GM18520 (cell line): ENCODE measurements at regions not wholly inside any gene's neighbourhood (a gene's known extent, or its start where the extent isn't known, plus 50 kb on each side); places are given as distances from the start of the nearest gene placed in this dataset.
"Not testable (repeated sequence)": the region's sequence is repeated elsewhere in the genome, so short reads cannot be mapped to it uniquely, and the experiment has no call there.

ENCODE experiments used
- ATAC-seq: cut with Tn5 transposase; IDR thresholded peaks from one replicate; pipeline ENCODE4 v1.9.1; 2021; ENCODE audit not compliant: unreplicated experiment

- no peak for ATAC-seq
Measured at GRCh38 chr1:213702703-213703102, 285.1 kb upstream of the PROX1 start.

GRCh38 chr1:213704941-213705340, 282.8 kb upstream of the PROX1 start:
- ATAC-seq: no peak

GRCh38 chr1:213711833-213712490, 275.8 kb upstream of the PROX1 start:
- not testable (repeated sequence) for ATAC-seq

- ATAC-seq: no peak
Measured at GRCh38 chr1:213714645-213715044, 273.1 kb upstream of the PROX1 start.

- no peak for ATAC-seq
Measured at GRCh38 chr1:213715182-213715581, 272.6 kb upstream of the PROX1 start.

- no peak for ATAC-seq
Measured at GRCh38 chr1:213719462-213719861, 268.3 kb upstream of the PROX1 start.

GRCh38 chr1:213720032-213720431, 267.7 kb upstream of the PROX1 start:
- ATAC-seq: no peak

- no peak for ATAC-seq
Measured at GRCh38 chr1:213723187-213723586, 264.6 kb upstream of the PROX1 start.

- ATAC-seq: no peak
Measured at GRCh38 chr1:213724640-213725536, 262.9 kb upstream of the PROX1 start.

GRCh38 chr1:213727853-213728592, 259.8 kb upstream of the PROX1 start:
- ATAC-seq: no peak

GRCh38 chr1:213728593-213729536, 258.9 kb upstream of the PROX1 start:
- no peak for ATAC-seq

- no peak for ATAC-seq
Measured at GRCh38 chr1:213733705-213734104, 254.1 kb upstream of the PROX1 start.

- ATAC-seq: no peak
Measured at GRCh38 chr1:213737398-213738035, 250.3 kb upstream of the PROX1 start.

GRCh38 chr1:213738658-213739057, 249.1 kb upstream of the PROX1 start:
- no peak for ATAC-seq

GRCh38 chr1:213742992-213743391, 244.8 kb upstream of the PROX1 start:
- ATAC-seq: no peak

GRCh38 chr1:213744780-213745179, 243.0 kb upstream of the PROX1 start:
- no peak for ATAC-seq

GRCh38 chr1:213745451-213745850, 242.3 kb upstream of the PROX1 start:
- ATAC-seq: no peak

- ATAC-seq: no peak
Measured at GRCh38 chr1:213749558-213749957, 238.2 kb upstream of the PROX1 start.

- no peak for ATAC-seq
Measured at GRCh38 chr1:213750231-213751063, 237.3 kb upstream of the PROX1 start.
